Left ventricle myocardium superior (tissue), 1 donor: ENCODE measurements at regions not wholly inside any gene's neighbourhood (a gene's known extent, or its start where the extent isn't known, plus 50 kb on each side); places are given as distances from the start of the nearest gene placed in this dataset.

Source experiments
- ATAC-seq: fragments of 200-7000 bp; cut with Tn5 transposase; one replicate; pipeline ENCODE4 v1.9.1; 2020; ENCODE audit warnings: mild to moderate bottlenecking, moderate library complexity
- DNase-seq: peaks from one replicate; pipeline ENCODE4 v3.0.0-alpha.2; 2020
- intact Hi-C: fragments of 100-400 bp; cut with micrococcal nuclease; formaldehyde crosslinking; loops from one replicate; pipeline ENCODE4 v1.11.0; 2022
- donor health status: DM: no; HTN: yes; CAD: no; lungs with severe emphysema.

DNA sequence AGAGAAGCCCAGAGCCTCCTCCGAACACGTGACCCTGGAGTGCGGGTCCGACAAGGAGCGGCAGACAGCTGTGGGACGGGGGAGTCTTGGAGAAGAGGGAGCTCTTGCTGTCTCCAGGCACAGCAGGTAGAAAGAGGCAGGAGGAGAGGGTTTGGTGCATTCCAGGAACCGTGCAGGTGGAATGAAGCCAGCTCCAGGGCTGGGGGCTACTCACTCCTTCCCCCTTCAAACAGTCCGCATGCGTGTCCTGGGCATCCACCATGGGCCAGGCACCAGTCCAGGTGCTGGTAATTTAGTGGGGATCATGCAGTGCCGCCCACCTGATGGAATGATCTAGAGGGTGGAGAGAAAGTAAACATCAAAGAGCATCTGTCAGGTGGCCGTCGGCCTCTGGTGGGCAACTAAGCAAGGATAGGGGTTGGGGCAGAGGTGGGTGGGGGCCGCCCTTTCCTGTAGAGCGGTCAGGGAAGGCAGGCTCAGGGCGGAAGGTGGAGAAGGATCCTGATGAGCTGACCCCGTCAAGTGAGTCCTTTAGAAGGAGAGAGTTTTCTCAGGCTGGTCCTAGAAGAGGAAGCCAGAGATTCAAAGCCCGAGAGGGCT is 850.0 kb downstream of the TBC1D22A start:
- no peak for DNase-seq
- ATAC-seq, result no peak
- intact Hi-C loops, result no loop called here

DNA sequence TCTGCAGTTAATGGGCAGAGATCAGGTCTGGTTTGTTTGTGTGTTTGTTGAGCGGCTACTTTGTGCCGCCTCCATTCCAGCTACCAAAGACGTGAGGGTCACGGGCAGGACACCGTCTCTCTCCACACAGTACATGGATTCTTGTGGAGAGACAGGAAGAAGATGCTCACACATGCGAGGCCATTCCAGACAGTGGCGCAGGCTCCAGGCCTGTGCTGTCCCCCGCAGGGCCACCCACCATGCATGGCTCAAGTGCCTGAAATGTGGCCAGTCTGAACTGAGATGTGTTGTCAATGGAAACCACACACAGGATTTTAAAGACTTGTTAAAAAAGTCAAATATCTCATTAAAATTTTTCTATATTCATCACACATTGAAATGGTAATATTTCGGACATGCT is 848.3 kb downstream of the TBC1D22A start:
- intact Hi-C loops, result no loop called here
- ATAC-seq (no peak), DNase-seq (no peak)

DNA sequence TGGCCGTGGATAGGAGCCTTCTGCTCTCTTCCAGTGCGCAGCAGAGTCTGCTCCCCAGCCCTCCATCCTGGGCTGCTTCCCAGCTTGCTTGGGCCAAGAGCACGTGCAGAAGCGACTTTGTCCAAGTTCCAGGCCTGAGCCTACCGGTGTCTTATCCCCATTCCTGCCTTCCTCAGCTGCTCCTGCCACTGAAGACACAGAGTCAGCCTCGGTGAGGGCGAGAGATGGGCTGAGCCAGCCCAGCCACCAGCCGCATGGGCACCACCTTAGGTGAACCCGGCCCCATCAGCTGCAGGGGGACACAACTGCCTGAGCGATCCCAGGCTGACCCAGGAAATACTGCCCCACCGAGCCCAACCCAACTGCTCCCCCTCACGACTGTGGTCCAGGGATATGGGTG is 847.8 kb downstream of the TBC1D22A start:
- DNase-seq, result no peak
- intact Hi-C loops, result no loop called here
- no peak for ATAC-seq

DNA sequence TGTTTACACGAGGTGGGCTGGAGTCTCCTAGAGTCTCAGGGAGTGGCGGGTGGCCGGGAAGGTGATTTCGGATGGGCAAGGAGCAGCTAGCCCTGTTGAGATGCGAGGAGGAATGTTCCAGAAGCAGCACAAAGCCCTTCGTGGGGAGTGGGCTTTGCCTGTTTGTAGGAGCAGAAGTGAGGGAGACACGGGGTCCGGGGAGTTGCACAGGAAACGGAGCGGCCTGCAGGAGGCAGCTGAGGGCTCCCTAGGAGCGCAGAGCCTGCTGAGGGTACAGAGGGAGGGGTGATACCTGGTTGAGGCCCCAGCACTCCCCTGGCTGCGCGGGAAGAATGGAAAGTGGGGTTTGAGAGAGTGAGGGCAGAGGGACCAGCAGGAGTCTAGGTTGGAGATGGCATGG is 847.2 kb downstream of the TBC1D22A start:
- no peak for DNase-seq
- intact Hi-C loops, result no loop called here

DNA sequence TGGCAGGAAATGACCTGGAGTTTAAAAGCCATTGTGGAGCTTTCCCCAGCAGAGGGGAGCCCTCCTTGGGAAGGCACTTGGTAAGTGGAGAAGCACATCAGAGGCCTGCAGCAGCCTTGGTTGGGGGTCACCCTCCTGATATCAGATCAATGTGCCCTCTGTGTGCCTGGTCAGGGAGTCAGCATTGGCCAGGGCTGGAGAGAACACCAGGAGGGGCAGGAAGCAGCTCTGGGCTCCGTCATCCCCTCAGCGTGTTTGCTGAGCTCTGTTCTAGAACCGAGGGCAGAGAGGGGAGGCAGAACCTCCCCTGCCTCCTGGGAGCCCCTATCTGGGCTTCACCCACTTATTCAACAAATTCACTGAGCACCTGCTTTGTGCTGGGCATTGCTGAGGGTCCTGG is 846.0 kb downstream of the TBC1D22A start:
- ATAC-seq (no peak), DNase-seq (no peak)
- intact Hi-C loops, result no loop called here

More for the DNA sequence above, 847.2 kb downstream of the TBC1D22A start:
- ATAC-seq, result no peak

DNA sequence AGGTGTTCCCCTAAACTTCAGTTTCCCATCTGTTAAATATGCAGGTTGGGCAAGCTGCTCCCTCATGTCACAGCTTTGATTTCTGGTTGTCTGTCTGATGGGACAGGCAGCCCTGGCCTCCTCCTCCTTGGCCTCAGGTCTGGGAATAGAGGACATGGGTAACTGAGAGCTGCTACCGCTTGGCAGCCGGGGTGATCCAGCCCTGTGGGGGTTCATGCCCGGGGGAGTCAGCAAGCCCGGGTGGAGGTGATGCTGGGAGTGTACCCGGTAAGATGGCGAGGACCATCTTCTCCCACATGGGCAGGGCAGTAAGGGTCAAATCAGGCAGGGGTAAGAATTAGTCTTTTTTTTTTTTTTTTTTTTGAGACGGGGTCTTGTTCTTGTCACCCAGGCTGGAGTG is 845.0 kb downstream of the TBC1D22A start:
- DNase-seq, result no peak
- intact Hi-C loops, result no loop called here
- no peak for ATAC-seq

DNA sequence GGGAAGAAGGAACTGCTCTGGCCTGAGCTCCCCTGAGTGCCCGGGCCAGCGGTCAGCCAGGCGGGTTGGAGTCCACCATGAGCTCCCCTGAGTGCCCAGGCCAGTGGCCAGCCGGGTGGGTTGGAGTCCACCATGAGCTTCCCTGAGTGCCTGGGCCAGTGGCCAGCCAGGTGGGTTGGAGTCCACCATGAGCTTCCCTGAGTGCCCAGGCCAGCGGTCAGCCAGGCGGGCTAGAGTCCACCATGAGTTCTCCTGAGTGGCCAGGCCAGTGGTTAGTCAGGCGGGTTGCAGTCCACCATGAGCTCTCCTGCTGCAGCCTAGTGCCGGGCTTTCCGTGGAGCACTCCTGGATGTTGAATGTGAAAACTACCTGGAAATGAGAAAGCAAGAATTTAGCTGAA is 844.0 kb downstream of the TBC1D22A start:
- DNase-seq (no peak), ATAC-seq (no peak)
- intact Hi-C loops, result no loop called here

DNA sequence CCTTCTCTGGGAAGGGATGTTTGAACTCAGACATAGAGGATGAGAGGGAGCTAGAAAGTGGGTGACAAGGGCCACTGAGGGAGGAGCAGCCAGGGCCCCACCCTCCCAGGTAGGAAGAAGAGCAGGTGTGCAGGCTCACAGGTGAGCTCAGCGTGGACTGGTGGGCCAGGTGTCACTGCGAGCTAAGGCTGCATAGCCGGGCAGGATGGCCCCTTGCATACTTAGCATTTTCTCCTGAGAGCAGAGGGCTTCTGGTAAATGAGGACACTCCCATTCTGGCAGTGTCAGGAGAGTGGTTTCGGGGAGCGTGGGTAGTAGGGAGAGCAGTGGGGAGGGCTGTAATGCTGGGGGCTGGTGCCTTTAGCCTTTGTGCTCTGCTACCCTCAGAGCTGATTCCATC is 843.4 kb downstream of the TBC1D22A start:
- intact Hi-C loops, result no loop called here
- no peak for ATAC-seq
- no peak for DNase-seq

DNA sequence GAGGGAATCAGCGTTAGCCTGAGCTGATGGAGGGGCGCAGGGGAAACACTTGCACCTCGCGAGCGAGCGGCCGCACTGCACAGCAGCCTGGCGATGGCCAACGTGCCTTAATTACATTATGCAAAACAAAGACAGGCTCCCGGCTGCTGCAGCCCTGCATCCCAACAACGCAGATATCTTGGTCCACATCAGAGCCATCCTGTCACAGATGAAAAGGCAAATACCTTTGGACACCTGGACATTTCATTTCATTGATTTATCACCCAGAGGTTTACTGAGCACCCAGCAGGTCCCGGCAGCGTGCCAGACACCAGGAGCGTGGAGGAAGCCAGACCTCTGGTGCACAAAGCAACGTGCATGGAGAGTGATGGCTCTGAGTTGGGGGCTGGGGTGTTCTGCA is 843.0 kb downstream of the TBC1D22A start:
- ATAC-seq (no peak), DNase-seq (no peak)
- intact Hi-C loops, result no loop called here

DNA sequence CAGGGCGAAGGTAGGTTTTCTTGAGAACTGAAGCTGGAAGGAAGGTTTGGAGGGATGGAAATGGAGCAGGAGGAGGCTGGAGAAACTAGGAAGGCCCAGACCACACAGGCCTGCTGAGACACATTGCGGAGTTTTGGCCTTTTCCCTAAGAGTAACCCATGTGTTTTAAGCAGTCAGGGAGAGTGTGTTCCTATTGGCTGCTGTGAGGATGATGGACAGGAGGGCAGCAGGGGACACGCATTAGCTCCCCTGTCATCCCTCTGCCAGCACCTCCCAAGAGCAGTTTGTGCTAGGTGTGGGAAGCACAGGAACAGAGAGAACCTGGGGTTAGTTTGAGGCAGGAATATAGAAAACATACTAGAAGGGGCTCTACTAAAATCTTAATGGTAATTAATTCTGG is 842.1 kb downstream of the TBC1D22A start:
- ATAC-seq, result no peak
- no peak for DNase-seq
- intact Hi-C loops, result no loop called here

DNA sequence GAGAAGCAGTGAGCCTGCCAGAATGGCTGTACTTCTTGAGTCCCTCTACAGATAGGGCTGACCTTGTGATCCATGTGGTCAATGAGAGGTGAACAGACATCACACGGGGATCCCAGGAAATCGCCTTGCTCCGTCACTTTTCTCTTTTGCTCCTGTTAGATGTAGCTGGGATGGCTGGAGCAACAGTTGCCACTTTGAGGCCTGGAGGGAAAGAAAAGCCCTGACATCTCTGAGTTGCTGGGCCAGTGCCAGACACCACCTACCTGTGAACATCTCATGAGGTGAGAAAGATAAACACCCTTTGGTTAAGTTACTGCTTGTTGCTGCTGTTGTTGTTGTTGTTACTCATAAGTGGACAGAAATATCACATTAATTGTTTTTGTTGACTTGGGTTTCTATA is 840.3 kb downstream of the TBC1D22A start:
- ATAC-seq (no peak), DNase-seq (no peak)
- intact Hi-C loops, result no loop called here

DNA sequence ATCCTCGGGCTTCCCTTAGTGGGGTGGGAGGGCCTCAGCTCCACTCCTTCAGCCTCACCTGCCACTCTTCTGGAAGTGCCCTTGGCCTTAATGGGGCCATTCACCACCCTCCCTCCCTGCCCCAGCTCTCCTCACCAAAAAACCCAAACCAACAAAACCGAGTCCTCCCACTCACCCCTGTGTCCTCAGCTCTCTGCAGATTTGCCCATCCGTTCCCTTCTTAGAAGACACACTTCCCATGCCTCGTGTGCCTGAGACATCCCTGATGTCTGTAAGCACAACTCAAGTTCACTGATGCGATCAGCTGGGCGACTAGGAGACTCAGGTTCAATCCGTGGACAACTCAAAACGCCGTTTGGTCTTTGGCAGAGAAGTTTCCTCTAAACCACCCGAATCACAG is 839.2 kb downstream of the TBC1D22A start:
- intact Hi-C loops, result no loop called here
- DNase-seq (no peak), ATAC-seq (no peak)

DNA sequence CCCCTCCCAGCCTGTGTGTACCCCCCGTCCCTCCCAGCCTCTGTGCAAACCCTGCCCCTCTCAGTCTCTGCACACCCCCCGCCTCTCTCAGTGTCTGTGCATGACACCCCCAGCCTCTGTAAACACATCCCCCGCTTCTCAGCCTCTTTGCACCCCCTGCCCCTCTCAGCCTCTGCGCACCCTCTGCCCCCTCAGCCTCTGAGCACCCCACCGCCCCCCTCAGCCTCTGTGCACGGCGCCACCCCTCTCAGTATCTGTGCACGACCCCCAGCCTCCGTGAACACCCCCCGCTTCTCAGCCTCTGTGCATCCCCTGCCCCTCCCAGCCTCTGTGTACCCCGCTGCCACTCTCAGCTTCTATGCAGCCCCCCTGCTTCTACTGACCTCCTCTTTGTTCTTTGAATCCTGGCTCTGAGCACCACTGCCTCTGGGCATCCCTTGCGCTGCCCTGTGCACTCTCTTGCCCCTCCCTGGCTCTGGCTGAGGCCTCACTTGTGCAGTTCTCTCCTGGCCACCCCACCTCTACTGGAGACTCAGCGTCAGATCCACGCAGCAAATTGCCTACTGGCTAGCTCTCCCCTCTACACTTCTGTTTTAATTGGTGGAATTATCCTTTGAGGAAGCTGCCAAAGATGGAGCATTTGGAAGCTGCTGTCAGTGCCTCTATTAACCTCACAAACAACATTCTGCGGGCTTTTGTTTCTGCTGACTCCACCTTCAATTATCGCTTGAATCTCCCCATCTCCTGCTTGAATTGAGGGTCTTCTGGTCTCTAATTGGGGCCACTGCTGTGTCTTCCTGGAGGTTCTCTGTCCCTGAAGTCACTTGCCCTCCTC is 838.6 kb downstream of the TBC1D22A start:
- no peak for DNase-seq
- no peak for ATAC-seq
- intact Hi-C loops, result no loop called here

DNA sequence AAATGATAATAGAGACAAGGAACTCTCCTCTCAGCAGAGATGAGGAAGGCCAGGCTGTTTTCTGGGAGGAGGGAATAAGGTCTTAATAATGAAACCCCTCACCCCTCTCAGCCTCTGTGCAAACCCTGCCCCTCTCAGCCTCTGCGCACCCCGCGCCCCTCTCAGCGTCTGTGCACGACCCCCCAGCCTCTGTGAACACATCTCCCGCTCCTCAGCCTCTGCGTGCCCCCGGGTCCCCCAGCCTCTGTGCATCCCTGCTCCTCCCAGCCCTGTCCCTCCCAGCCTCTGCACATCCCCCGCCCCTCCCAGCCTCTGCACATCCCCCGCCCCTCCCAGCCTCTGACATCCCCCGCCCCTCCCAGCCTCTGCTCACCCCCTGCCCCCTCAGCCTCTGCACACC is 837.8 kb downstream of the TBC1D22A start:
- no peak for DNase-seq

DNA sequence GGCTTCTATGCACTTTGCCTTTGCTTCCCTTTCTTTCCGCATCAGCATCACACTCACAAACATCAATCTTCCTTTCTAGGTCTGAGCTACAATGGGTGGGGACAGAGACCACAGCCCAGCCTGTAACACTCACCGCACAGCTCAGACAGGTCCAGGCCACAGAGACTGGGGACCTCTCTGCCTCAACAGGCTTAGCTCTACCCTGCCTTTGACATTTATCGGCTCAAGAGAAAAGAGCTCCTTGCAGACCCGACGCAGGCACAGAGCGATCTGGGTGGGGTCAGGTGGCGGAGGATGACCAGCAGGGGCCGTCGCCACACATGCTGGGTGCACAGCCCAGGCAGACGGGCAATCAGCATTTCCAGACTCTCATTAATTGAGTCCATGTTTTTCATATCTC is 837.3 kb downstream of the TBC1D22A start:
- DNase-seq (no peak), ATAC-seq (no peak)
- intact Hi-C loops, result no loop called here

More for the DNA sequence above, 837.8 kb downstream of the TBC1D22A start:
- ATAC-seq, result no peak
- intact Hi-C loops, result no loop called here

DNA sequence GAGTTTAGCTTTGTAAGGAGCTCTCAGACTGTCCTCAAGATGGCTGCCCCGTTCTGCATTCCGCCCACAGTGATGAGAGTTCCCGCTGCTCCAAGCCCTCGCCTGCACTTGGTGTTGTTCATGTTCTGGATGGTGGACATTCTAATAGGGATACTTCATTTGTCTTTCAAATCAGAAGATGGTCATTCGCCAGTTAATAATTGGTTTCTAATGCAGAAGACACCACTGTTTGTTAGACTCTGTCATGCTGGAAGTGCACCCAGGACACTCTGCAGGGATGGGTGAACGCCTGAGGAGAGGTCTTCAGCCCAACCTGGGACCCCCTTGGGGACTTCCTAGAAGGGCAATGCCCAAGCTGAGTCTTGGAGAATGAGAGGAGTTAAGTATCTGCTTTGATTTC is 836.4 kb downstream of the TBC1D22A start:
- no peak for DNase-seq
- no peak for ATAC-seq
- intact Hi-C loops, result no loop called here

DNA sequence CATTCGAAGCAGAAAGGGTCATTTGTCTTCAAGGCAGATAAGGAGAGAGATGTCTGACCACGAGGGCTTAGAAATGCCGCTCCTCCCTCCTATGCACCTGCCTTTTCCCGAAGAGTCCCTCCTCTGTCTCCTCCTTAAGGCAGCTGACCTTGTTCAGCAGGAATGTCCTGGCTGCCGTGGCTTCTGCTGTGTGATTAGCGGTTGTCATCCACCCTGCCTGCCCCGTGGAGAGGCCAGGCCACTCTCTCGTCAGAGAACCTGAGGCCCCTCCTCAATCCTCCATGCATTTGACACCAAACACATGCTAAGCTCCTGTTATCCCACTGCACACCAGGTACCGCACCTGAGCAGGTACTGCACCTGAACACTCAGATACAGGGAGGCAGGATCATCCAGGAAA is 834.6 kb downstream of the TBC1D22A start:
- ATAC-seq, result no peak
- intact Hi-C loops, result no loop called here
- DNase-seq, result no peak

DNA sequence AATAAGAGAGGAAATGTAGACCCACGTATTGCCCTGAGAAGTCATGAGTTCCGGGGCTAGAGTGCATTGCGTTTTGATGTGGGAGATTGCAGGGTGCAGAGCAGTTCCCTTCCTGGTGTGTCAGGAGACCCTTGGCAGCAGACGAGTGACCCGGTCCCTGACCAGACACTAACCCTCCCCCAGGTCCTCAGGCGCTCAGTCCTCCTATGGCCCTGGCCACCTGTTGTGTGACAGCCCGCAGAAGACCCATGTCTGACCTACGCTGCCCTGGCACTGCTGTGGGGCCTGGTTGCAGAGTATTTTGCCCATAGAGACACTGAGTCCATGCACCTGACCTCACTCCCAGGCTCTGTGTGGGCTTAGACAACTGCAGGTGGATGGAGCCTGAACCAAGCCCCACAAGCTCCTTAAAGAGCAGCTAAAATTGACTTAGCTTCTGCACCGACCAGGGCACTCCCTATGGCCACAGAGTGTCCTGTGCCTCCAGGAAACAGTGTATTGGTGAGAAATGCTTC is 833.8 kb downstream of the TBC1D22A start:
- ATAC-seq (no peak), DNase-seq (no peak)
- intact Hi-C loops, result no loop called here

DNA sequence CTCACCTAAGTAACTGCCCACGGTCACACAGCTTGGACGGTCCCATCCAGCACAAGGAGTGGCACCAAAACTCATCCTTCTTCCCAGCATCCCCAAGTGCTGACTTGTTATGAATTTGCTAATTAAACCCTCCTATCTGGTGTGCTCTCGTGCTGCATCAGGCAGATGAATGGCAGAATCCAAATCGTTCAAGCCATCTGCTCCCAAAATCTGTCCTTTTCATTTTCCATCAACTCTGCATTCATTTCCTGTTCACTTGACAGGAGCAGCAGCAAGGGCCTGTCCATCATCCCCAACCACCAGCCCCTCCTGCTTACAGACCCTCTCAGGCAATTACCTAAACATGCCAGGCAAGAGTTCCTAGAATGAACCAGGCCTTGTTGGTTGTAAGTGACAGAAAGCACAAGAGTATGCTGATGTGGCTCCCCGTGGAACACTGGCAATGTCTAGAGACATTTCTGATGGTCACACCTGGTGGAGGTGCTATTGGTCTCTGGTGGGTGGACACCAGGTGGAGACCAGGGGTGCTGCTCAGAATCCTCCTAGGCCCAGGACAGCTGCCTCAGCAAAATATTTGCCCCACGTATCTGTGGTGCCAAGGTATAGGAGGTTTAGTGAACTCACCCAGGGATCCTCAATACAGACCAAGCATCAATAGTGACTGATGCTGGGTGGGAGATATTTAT is 832.5 kb downstream of the TBC1D22A start:
- intact Hi-C loops, result no loop called here
- no peak for DNase-seq

DNA sequence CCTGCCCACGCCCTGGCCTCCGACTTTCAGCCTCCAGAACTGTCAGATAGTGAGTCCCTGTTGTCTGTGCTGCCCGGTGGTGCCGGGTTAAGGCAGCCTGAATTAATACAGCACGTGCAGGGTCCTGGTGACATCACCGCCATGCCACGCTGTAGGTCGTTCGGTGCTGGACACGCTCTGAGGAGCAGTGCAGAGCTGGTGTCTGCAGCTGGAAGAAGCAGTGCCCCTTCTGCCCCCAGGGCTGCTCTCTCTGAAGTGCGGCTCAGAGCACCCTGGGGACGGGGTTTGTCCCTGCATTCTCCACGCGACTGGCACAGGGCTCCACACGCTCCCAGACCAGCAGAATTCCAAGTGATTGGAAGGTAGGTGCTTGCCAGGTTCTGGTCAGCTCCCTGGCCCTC is 831.5 kb downstream of the TBC1D22A start:
- no peak for ATAC-seq
- intact Hi-C loops, result no loop called here
- no peak for DNase-seq

More for the DNA sequence above, 832.5 kb downstream of the TBC1D22A start:
- no peak for ATAC-seq
